HG02610 (cell line): ENCODE measurements at regions not wholly inside any gene's neighbourhood (a gene's known extent, or its start where the extent isn't known, plus 50 kb on each side); places are given as distances from the start of the nearest gene placed in this dataset.

Source experiments
- ATAC-seq: cut with Tn5 transposase; IDR thresholded peaks from one replicate; pipeline ENCODE4 v1.9.1; 2021; ENCODE audit warnings: mild to moderate bottlenecking, moderate library complexity; ENCODE audit not compliant: unreplicated experiment

- no peak for ATAC-seq
Observed at GRCh38 chr12:97082029-97082428, 175.0 kb downstream of the NEDD1 start.

GRCh38 chr12:97093187-97093683, 186.2 kb downstream of the NEDD1 start:
- no peak for ATAC-seq

GRCh38 chr12:97097734-97098133, 190.7 kb downstream of the NEDD1 start:
- ATAC-seq, result no peak

- no peak for ATAC-seq
Observed at GRCh38 chr12:97109441-97109840, 202.4 kb downstream of the NEDD1 start.

GRCh38 chr12:97112136-97112535, 205.1 kb downstream of the NEDD1 start:
- ATAC-seq, result no peak

GRCh38 chr12:97118796-97119375, 211.8 kb downstream of the NEDD1 start:
- ATAC-seq, result no peak

- ATAC-seq, result no peak
Observed at GRCh38 chr12:97127061-97127460, 220.0 kb downstream of the NEDD1 start.

GRCh38 chr12:97131220-97131981, 224.3 kb downstream of the NEDD1 start:
- no peak for ATAC-seq

GRCh38 chr12:97132270-97132669, 225.2 kb downstream of the NEDD1 start:
- no peak for ATAC-seq

- ATAC-seq, result no peak
Observed at GRCh38 chr12:97134495-97134894, 227.4 kb downstream of the NEDD1 start.

- ATAC-seq, result no peak
Observed at GRCh38 chr12:97140355-97140754, 233.3 kb downstream of the NEDD1 start.

- no peak for ATAC-seq
Observed at GRCh38 chr12:97142737-97143410, 235.8 kb downstream of the NEDD1 start.

GRCh38 chr12:97148941-97149559, 242.0 kb downstream of the NEDD1 start:
- peak; percentile 100 for ATAC-seq

GRCh38 chr12:97151481-97151880, 244.4 kb downstream of the NEDD1 start:
- no peak for ATAC-seq

GRCh38 chr12:97159377-97159776, 252.3 kb downstream of the NEDD1 start:
- ATAC-seq, result no peak

- ATAC-seq, result no peak
Observed at GRCh38 chr12:97160277-97160676, 253.2 kb downstream of the NEDD1 start.

GRCh38 chr12:97162173-97162572, 255.1 kb downstream of the NEDD1 start:
- ATAC-seq, result no peak

- no peak for ATAC-seq
Observed at GRCh38 chr12:97164936-97165335, 257.9 kb downstream of the NEDD1 start.

GRCh38 chr12:97167598-97167997, 260.5 kb downstream of the NEDD1 start:
- no peak for ATAC-seq

- no peak for ATAC-seq
Observed at GRCh38 chr12:97168804-97169203, 261.7 kb downstream of the NEDD1 start.

GRCh38 chr12:97169889-97170567, 263.0 kb downstream of the NEDD1 start:
- no peak for ATAC-seq
